ENCODE measurements at regions not wholly inside any gene's neighbourhood (a gene's known extent, or its start where the extent isn't known, plus 50 kb on each side); places are given as distances from the start of the nearest gene placed in this dataset.
A peak's percentile ranks its signal among the peaks of the same experiment; 100 is the strongest.
"Not testable (repeated sequence)": the region's sequence is repeated elsewhere in the genome, so short reads cannot be mapped to it uniquely, and the experiment has no call there.

GRCh38 chrX:102784550-102784949 lies 64.0 kb downstream of the GPRASP3 start:
- no peak for TF ChIP-seq JUND (IDR thresholded peaks at IDR 0.05; ENCODE audit: low read depth)
- DNase-seq (ENCODE audit: low read depth in 1 of 2, low spot score in 1 of 2): no peak

DNA sequence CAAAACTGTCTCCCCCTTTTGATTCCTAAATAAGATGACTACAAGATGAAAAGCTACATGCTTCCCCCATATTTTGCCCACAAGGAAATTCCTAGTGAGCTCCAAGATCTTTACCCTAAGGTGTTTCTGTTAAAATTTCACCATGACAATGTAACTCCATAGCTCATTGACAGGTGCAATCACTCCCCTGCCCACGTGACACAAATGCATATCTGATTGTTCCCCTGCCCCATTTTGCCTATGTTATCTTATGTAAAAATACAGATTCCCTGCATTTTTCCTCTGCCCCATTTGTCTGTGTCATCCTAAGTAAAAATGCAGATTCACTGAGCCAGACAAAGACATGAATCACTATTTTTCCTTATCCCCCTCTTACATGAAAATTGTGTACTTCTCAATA lies 66.7 kb downstream of the GPRASP3 start:
- no peak for TF ChIP-seq JUND (IDR thresholded peaks at IDR 0.05; ENCODE audit: low read depth)
- in situ Hi-C loops (cut with HindIII; ENCODE audit: low pct_unique_long_range_greater_than_20kb, low sequenced_read_pairs): no loop called here

More at GRCh38 chrX:102784550-102784949, 64.0 kb downstream of the GPRASP3 start:
- in situ Hi-C loops (cut with HindIII; ENCODE audit: low pct_unique_long_range_greater_than_20kb, low sequenced_read_pairs): no loop called here

DNA sequence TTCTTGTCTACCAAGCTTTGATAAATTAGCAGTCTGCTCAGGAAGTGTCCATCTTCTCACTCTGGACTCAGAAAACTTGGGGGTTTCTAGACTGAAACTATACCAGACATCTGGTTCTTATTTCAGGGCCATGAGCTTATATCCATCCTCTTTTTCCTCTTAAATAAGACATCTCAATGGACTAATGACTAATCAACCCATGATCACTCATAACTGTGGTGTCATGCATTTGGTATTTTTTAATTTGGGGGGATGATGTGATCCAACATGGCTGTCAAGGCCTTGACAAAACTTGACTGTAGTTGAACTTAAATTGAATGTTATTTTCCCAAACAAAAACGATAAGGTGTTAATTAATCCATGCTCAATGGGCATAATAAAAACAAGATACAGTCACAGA lies 87.8 kb downstream of the GPRASP3 start:
- in situ Hi-C loops (cut with HindIII; ENCODE audit: low pct_unique_long_range_greater_than_20kb, low sequenced_read_pairs): no loop called here
- no peak for TF ChIP-seq JUND (IDR thresholded peaks at IDR 0.05; ENCODE audit: low read depth)
- DNase-seq (ENCODE audit: low read depth in 1 of 2, low spot score in 1 of 2): no peak

More for the DNA sequence above, 66.7 kb downstream of the GPRASP3 start:
- no peak for DNase-seq (ENCODE audit: low read depth in 1 of 2, low spot score in 1 of 2)

- DNase-seq (ENCODE audit: low read depth in 1 of 2, low spot score in 1 of 2); in situ Hi-C loops (cut with HindIII; ENCODE audit: low pct_unique_long_range_greater_than_20kb, low sequenced_read_pairs): not testable (repeated sequence)
Observed at GRCh38 chrX:102818269-102818668, 97.7 kb downstream of the GPRASP3 start.

DNA sequence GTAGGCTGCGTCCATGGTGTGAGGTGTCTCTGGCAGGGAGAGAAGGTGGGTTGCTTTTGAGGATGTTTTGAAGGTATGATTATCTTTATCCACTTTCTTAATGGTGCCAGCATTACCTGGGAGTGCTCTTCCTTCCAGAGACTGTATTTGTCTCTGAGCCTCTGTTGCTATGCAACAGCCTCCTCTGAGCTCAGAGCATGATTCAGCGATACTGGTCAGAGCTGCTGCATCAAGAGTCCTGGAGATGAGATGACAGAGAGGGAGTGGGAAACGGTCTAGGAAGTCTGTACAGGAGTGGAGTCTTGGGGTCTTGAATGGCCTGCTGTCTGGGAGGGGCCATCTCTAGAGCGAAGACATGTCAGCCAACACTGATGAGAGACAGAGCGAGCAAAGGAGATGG lies 104.4 kb upstream of the RAB40AL start:
- TF ChIP-seq JUND (IDR thresholded peaks at IDR 0.05; ENCODE audit: low read depth): no peak
- in situ Hi-C loops (cut with HindIII; ENCODE audit: low pct_unique_long_range_greater_than_20kb, low sequenced_read_pairs): no loop called here
- peak in 1 of 2 experiments; percentile 1 for DNase-seq (ENCODE audit: low read depth in 1 of 2, low spot score in 1 of 2)

GRCh38 chrX:102833136-102833535 lies 103.9 kb upstream of the RAB40AL start:
- no peak for DNase-seq (ENCODE audit: low read depth in 1 of 2, low spot score in 1 of 2)
- in situ Hi-C loops (cut with HindIII; ENCODE audit: low pct_unique_long_range_greater_than_20kb, low sequenced_read_pairs): no loop called here
- no peak for TF ChIP-seq JUND (IDR thresholded peaks at IDR 0.05; ENCODE audit: low read depth)

DNA sequence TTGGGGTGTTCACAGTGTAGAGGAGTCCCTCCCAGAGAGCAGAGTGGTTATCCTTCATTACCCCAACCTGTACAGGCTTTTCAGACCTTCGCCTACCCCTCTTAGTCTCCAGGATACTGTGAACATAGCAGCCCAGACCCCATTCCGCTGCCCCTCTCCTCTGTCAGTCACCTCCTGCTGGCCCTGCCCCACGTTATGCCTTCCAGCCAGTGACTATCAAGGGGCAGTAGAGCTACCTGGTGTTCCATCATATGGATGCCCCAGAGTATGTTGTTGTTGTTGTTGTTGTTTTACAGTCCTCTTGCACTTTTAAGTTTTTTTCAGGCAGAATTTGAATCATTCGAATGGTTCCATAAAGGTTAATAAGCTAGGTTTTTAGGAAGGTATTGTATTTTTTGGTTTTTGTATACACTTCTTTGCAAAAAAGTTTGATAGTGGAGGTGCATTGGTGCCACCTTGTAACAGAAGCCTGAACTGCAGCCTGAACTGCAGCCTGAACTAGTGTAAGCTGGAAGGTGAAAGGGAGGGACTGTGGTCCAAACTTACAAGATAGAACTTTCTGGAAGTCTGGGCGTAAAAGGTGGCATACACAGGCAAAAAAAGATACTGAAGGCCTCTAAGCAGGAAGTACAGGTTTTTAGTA lies 101.4 kb upstream of the RAB40AL start:
- in situ Hi-C loops (cut with HindIII; ENCODE audit: low pct_unique_long_range_greater_than_20kb, low sequenced_read_pairs): no loop called here
- TF ChIP-seq JUND (IDR thresholded peaks at IDR 0.05; ENCODE audit: low read depth): no peak
- peak in 1 of 2 experiments; percentile 16 for DNase-seq (ENCODE audit: low read depth in 1 of 2, low spot score in 1 of 2)

DNA sequence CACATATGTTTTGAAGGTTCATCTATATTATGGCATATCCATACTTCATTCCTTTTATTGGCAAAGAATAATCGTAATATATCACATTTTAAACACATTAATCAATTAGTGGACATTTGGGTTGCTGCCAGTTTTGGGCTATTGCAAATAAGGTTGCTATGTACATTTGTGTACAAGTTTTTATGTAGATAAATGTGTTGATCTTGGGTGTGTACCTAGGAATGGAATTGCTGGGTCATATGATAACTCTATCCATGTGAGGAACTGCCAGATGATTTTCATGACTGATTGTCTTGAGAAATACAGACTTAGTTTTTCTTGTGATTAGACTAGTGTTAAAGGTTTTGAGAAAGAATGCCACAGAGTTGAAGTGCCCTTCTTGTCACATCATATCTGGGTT lies 99.2 kb upstream of the RAB40AL start:
- TF ChIP-seq JUND (IDR thresholded peaks at IDR 0.05; ENCODE audit: low read depth): no peak
- no peak for DNase-seq (ENCODE audit: low read depth in 1 of 2, low spot score in 1 of 2)
- in situ Hi-C loops (cut with HindIII; ENCODE audit: low pct_unique_long_range_greater_than_20kb, low sequenced_read_pairs): no loop called here

- DNase-seq (ENCODE audit: low read depth in 1 of 2, low spot score in 1 of 2): peak in 1 of 2 experiments; percentile 9
- in situ Hi-C loops (cut with HindIII; ENCODE audit: low pct_unique_long_range_greater_than_20kb, low sequenced_read_pairs): no loop called here
- no peak for TF ChIP-seq JUND (IDR thresholded peaks at IDR 0.05; ENCODE audit: low read depth)
Observed at GRCh38 chrX:102840871-102841705, 96.0 kb upstream of the RAB40AL start.

DNA sequence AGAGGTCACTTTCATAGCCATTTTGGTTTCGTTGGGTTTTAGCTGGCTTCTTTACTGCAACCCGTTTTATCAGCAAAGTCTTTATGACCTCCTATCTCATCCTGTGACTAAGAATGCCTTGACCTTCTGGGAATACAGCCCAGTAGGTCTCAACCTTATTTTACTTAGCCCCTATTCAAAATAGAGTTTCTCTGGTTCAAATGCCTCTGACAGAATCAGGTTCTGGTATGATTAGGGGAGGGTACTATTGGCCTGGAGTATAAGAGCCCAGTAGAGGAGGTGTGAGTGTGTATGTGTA lies 95.4 kb upstream of the RAB40AL start:
- in situ Hi-C loops (cut with HindIII; ENCODE audit: low pct_unique_long_range_greater_than_20kb, low sequenced_read_pairs): no loop called here
- no peak for TF ChIP-seq JUND (IDR thresholded peaks at IDR 0.05; ENCODE audit: low read depth)
- no peak for DNase-seq (ENCODE audit: low read depth in 1 of 2, low spot score in 1 of 2)

DNA sequence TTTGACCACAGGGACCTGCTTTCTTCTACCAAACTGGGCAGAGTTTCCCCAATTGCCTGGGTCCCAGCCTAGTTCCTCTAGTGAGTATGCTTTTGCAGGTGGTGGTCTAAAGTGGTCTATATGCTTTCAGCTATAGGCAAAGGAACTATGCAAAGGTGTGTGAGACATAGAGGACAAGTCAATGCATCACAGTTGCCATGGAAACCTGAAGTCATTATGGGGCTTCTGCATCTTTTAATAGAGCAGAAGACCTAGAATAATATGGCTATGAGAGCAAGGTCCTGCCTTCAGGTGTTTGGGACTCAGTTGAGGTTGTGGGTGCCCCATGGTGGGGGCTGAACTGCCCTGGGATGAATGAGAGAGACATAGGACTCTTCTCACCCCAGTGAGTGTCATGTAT lies 92.1 kb upstream of the RAB40AL start:
- no peak for TF ChIP-seq JUND (IDR thresholded peaks at IDR 0.05; ENCODE audit: low read depth)
- in situ Hi-C loops (cut with HindIII; ENCODE audit: low pct_unique_long_range_greater_than_20kb, low sequenced_read_pairs): no loop called here
- DNase-seq (ENCODE audit: low read depth in 1 of 2, low spot score in 1 of 2): no peak

DNA sequence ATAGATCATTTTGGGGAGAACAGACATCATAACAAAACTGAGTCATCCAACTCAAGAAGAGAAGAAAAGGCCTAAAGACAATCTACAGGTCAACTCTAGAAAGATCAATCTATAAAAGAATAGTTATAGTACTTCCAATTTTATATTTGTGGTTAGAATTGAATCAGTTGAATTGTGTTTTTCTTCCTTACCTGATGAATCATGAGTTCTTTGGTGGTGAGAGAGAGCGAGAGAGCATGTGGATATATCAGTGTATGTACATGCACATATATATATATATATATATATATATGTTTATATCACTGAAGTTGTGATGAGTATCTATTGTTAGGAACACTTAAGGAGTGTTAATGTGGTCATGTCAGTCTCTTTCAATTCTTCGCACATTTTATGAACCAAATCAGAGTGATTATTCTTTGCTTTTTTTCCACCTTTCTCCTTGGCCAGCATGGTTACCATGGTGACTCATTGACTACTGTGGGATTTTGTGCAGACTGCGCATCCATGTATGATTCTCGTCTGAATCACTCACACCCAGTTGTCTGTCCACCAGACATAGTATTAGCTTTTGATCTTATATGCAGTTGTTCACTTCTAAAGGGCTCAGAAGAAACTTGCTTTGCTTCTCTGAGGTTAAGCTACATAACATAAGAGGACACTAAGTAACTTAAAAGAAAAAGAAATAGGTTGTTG lies 90.4 kb upstream of the RAB40AL start:
- in situ Hi-C loops (cut with HindIII; ENCODE audit: low pct_unique_long_range_greater_than_20kb, low sequenced_read_pairs): no loop called here
- no peak for DNase-seq (ENCODE audit: low read depth in 1 of 2, low spot score in 1 of 2)
- TF ChIP-seq JUND (IDR thresholded peaks at IDR 0.05; ENCODE audit: low read depth): no peak

DNA sequence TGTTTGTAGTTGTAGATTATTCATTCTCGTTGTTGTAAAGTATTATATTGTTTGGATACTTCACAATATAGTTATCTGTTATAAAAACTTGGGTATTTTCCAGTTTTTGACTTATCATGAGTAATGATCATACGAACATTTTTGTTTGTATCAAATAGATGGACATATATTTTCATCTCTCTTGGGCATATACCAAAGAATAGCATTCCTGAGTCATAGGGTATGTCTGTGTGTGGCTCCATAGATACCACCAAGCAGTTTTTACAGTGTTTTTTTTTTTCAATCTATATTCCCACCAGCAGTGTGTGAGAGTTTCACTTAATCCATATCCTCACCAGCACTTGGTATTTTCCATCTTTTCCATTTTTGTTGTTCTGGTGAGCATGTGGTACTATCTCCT lies 89.7 kb upstream of the RAB40AL start:
- DNase-seq (ENCODE audit: low read depth in 1 of 2, low spot score in 1 of 2): no peak
- TF ChIP-seq JUND (IDR thresholded peaks at IDR 0.05; ENCODE audit: low read depth): no peak
- in situ Hi-C loops (cut with HindIII; ENCODE audit: low pct_unique_long_range_greater_than_20kb, low sequenced_read_pairs): no loop called here
